Mesodermal cell (in vitro differentiated cells): ENCODE measurements at regions not wholly inside any gene's neighbourhood (a gene's known extent, or its start where the extent isn't known, plus 50 kb on each side); places are given as distances from the start of the nearest gene placed in this dataset.

Source experiments
- H3K27ac ChIP-seq: 2 replicates; pipeline ENCODE4 v1.7.0; 2013; ENCODE audit warnings: mild to moderate bottlenecking, low read depth, low read length, moderate library complexity; ENCODE audit not compliant: severe bottlenecking
- H3K36me3 ChIP-seq: 2 replicates; pipeline ENCODE4 v1.7.1; 2013; ENCODE audit warnings: mild to moderate bottlenecking, low read length, moderate library complexity; ENCODE audit not compliant: control insufficient read depth, insufficient read depth
- H3K4me1 ChIP-seq: one replicate; pipeline ENCODE4 v1.7.1; 2013; ENCODE audit warnings: mild to moderate bottlenecking, low read length; ENCODE audit not compliant: insufficient read depth, control insufficient read depth, poor library complexity, severe bottlenecking
- H3K4me3 ChIP-seq: 2 replicates; pipeline ENCODE4 v1.7.0; 2013; ENCODE audit warnings: low read length, control low read depth, mild to moderate bottlenecking; ENCODE audit not compliant: insufficient read depth, poor library complexity, severe bottlenecking; ENCODE audit errors: extremely low read depth
- H3K9me3 ChIP-seq: 2 replicates; pipeline ENCODE4 v1.7.1; 2013; ENCODE audit warnings: mild to moderate bottlenecking, low read length, moderate library complexity; ENCODE audit not compliant: control insufficient read depth
- WGBS, 2 experiments: methylation state at CpG; one replicate each; pipeline ENCODE4 v1.1.5; 2013; ENCODE audit warnings: missing lambda C conversion rate in 2 of 2; ENCODE audit not compliant: insufficient coverage in 2 of 2; 5-methylcytosine and 5-hydroxymethylcytosine counted together

DNA sequence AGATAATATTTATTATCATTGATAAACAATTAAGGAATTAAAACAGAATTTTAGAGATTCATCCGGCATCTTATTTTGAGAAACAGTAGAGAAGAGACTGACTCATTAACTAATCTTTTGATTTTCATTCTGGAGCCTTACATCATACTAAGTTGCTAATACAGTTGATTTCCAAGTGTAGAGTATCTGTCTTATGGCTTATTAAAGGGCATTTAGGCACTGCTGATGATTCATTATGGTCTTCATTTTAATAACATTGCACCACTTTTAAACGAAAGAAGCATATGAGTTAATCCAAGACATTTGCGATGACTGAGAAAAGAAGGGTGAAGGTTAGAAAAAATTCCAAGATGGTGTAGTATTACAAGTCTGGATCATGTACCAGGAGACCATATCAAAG, 186.0 kb upstream of the CACNA2D1 start:
- H3K36me3 ChIP-seq = no peaks in the 10 kb centered on the region
- no CpG with 5 or more reads among the region's 3 CpGs for WGBS, 2 experiments
- no peak overlapping the region for H3K27ac ChIP-seq
- H3K4me3 ChIP-seq = no peak overlapping the region
- no peaks in the 10 kb centered on the region for H3K9me3 ChIP-seq
- peaks cover 5% of the 10 kb centered on the region for H3K4me1 ChIP-seq

DNA sequence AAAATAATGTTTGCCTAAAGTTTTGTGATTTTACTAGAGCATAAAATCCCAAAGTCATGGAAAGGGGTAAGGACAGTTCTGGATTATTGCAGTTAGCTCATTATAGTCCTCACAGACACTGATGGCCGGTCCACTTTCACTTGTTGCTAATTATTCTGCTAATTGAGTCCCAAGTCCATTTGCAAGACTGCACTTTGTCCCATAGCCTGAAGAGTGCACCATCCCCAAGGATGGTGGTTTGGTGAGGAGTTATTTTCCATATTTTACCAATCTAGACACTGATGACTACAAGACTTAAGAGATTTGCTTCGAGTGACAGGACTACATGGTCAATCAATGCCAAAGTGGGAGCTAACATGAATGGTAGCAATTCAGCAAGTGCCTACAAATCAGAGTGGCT, 181.8 kb upstream of the CACNA2D1 start:
- H3K27ac ChIP-seq = no peak overlapping the region
- WGBS, 2 experiments = 100% methylated on average over 1 of the region's 2 CpGs; no CpG with 5 or more reads in 1 of the 2 experiments
- no peaks in the 10 kb centered on the region for H3K9me3 ChIP-seq

DNA sequence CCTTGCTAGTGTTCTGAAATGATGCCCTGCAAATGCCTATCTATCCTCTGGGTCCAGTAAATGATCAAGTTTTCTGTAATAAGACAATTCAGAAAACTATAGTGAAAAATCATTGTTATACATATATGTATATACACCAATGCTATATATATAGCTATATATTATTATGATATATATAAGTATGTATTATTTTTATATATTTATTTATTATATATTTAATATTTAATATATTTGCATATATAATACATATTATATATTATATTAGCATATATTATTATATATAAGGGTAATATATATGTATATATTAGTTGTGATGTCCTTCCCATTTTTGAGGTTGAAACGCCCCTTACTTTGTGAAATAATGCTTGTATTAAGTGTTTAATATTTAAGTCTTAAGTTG, 181.4 kb upstream of the CACNA2D1 start:
- WGBS, 2 experiments = 80% methylated on average over 1 of the region's 1 CpG; no CpG with 5 or more reads in 1 of the 2 experiments
- Histone ChIP-seq H3K4me3 (no peak overlapping the region), H3K27ac (no peak overlapping the region), H3K9me3 (no peaks in the 10 kb centered on the region), H3K36me3 (no peaks in the 10 kb centered on the region), H3K4me1 (no peaks in the 10 kb centered on the region)

More for the DNA sequence above, 181.8 kb upstream of the CACNA2D1 start:
- no peaks in the 10 kb centered on the region for H3K4me1 ChIP-seq
- H3K36me3 ChIP-seq = no peaks in the 10 kb centered on the region
- no peak overlapping the region for H3K4me3 ChIP-seq

DNA sequence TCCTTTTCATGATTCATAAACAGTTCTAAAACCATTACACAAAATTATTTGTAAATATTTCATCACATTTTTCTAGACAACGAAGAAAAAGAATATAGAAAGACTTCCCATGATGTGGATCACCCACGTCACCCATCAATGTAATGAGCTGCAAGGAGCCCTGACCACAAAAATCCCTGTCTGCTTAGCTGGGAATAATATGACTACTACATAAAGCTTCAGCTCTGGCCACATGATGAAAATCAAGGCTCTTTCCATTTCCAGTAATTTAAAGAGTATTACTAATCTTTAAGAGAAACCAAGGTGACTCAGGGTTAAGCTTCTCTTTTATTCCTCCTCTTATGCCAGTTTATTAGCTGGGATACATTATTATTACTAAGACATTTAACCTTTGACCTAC, 180.8 kb upstream of the CACNA2D1 start:
- WGBS, 2 experiments = 92% methylated on average over 2 of the region's 2 CpGs
- no peak overlapping the region for H3K4me3 ChIP-seq
- H3K27ac ChIP-seq = no peak overlapping the region
- H3K4me1 ChIP-seq = no peaks in the 10 kb centered on the region
- no peaks in the 10 kb centered on the region for H3K9me3 ChIP-seq
- no peaks in the 10 kb centered on the region for H3K36me3 ChIP-seq

DNA sequence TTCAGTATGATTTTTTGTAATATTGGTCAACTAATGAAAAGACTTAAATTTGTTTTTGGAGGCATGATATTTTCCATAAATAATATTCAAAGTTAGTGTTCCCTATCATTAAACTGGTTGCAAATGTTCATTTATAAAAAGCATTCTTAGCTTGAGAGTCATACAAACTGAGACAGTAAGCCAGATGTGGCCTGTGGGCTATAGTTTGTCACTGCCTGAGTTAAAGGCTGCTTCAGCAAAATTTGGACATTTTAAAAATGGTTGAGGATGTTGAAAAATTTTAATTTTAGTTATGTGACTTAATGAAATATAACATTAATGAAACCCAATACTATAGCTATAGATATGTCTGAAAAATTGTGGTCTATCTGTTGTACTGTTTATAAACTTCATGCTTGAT, 180.2 kb upstream of the CACNA2D1 start:
- Histone ChIP-seq H3K4me3 (no peak overlapping the region), H3K27ac (no peak overlapping the region), H3K9me3 (no peaks in the 10 kb centered on the region), H3K36me3 (no peaks in the 10 kb centered on the region), H3K4me1 (no peaks in the 10 kb centered on the region)

DNA sequence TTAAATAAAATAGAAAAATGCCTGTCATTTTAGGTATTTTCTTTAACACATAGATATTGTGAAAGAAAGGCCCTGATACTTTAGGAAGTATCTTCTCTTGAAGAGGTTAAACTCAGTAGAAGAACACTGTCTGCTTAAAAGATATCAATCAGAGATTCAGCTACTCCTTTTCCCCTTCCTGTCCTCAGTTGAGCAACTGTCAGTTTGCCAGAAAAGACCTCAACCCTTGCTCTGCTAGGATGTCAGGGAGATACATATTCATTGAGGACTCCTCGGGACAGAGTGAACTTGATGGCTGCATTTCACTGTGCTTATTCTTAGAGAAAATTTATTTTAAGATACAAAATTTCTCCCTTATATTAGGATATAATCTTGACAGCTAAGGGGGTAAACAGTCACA, 173.6 kb upstream of the CACNA2D1 start:
- H3K36me3 ChIP-seq = no peaks in the 10 kb centered on the region
- no peak overlapping the region for H3K4me3 ChIP-seq
- no CpG with 5 or more reads among the region's 1 CpG for WGBS, 2 experiments
- H3K4me1 ChIP-seq = no peaks in the 10 kb centered on the region
- no peaks in the 10 kb centered on the region for H3K9me3 ChIP-seq
- no peak overlapping the region for H3K27ac ChIP-seq

DNA sequence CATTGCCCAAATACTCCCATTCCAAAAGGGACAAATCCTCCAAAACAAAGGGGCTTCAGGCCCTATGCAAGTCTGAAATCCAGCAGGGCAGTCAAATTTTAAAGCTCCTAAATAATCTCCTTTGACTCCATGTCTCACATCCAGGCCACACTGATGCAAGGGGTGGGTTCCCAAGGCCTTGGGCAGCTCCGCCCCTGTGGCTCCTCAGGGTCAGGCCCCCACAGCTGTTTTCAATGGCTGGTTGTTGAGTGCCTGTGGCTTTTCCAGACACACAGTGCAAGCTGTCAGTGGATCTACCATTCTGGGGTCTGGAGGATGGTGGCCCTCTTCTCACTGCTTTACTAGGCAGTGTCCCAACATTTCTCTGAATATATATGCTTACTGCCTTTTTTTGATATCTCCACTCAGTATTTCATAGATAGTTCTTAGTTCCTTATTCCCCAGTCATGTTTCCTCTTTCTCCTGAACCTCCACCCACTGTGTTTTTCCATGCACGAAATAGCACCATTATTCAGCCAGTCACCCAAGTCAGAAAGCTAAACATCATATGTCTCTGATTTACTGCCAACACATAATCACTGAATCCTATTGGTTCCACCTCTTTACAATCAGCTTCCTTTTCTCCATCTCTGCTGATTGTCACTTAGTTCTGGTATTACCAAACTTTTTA, 172.6 kb upstream of the CACNA2D1 start:
- Histone ChIP-seq H3K9me3 (no peaks in the 10 kb centered on the region), H3K36me3 (no peaks in the 10 kb centered on the region), H3K4me1 (no peaks in the 10 kb centered on the region), H3K27ac (no peak overlapping the region), H3K4me3 (no peak overlapping the region)
- WGBS, 2 experiments = 93 to 100% methylated on average over 1 of the region's 2 CpGs

DNA sequence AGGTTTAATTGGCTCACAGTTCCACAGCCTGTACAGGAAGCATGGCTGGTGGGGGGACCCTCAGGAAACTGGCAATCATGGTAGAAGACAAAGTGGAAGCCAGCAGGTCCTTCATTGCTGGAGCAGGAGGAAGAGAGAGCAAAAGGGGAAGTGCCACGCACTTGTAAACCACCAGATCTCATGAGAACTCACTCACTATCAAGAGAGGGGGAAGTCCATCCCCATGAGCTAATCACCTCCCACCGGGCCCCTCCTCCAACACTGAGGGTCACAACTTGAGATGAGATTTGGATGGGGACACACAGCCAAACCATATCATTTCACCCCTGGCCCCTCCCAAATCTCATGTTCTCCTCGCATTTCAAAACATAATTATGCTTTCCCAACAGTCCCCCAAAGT, 171.9 kb upstream of the CACNA2D1 start:
- Histone ChIP-seq H3K36me3 (no peaks in the 10 kb centered on the region), H3K4me1 (no peaks in the 10 kb centered on the region), H3K4me3 (no peak overlapping the region), H3K9me3 (no peaks in the 10 kb centered on the region), H3K27ac (no peak overlapping the region)
- 80 to 83% methylated on average over 1 to 2 of the region's 3 CpGs for WGBS, 2 experiments

DNA sequence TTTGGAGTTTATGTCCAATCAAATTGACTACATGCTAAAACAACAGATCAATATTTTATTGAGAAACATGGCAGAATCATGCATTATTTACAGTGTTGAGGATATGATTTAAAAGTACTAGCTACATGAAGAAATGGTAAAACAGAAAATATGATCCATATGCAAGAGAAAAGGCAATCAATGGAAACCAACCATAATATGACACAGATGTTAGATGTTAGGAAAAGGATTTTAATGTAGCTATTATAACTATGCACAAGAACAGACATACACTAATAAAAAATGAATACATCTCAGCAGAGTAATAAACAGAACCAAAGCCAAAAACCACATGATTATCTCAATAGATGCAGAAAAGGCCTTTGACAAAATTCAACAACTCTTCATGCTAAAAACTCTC, 166.2 kb upstream of the CACNA2D1 start:
- no peaks in the 10 kb centered on the region for H3K9me3 ChIP-seq
- no peak overlapping the region for H3K27ac ChIP-seq
- no peak overlapping the region for H3K4me3 ChIP-seq
- no peaks in the 10 kb centered on the region for H3K36me3 ChIP-seq
- no peaks in the 10 kb centered on the region for H3K4me1 ChIP-seq

DNA sequence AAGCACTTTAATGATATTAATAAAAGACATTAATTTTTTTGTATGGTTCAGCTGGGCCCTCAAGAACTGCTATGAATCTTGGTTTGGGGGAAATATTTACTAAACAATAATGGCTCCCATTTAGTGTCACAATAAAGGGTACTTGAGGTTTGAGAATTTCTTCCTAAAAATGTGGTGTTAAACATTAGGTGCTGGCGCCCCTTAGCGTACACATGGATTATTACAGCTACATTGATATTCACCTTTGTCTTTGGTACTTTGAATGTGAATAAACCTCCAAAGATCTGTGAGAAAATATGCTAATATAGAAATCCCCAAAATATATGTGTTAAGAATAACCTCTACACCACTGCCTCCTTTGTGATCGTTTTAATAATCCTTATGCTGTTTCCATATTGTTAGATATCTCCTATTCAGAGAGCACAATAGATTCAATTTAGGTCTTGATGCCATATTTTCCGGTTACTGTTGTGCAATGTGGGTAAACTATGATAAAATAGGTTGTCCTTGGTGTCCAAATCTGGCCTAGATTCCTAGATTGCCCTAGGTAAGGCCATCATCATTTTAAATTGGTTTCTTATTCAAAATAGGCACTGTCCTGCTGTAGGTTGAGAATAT, 161.8 kb upstream of the CACNA2D1 start:
- no peak overlapping the region for H3K27ac ChIP-seq
- no CpG with 5 or more reads among the region's 4 CpGs for WGBS, 2 experiments
- no peaks in the 10 kb centered on the region for H3K4me1 ChIP-seq
- no peaks in the 10 kb centered on the region for H3K36me3 ChIP-seq
- no peaks in the 10 kb centered on the region for H3K9me3 ChIP-seq
- H3K4me3 ChIP-seq = no peak overlapping the region

DNA sequence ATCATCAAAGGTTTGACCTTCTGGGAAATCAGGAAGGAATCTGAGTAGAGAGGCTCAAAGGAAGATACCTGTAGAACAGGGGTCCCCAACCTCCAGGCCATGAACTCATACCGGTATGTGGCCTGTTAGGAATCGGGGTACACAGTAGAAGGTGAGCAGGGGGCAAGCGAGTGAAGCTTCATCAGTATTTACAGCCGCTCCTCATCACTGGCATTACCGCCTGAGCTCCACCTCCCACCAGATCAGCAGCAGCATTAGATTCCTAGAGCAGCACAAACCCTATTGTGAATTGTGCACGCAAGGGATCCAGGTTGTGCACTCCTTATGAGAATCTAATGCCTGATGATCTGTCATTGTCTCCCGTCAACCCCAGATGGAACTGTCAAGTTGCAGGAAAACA, 158.5 kb upstream of the CACNA2D1 start:
- Histone ChIP-seq H3K4me1 (no peaks in the 10 kb centered on the region), H3K9me3 (no peaks in the 10 kb centered on the region), H3K36me3 (no peaks in the 10 kb centered on the region), H3K4me3 (no peak overlapping the region), H3K27ac (no peak overlapping the region)
- WGBS, 2 experiments = 92 to 98% methylated on average over 6 of the region's 7 CpGs
